GM12872 (cell line): ENCODE measurements at regions not wholly inside any gene's neighbourhood (a gene's known extent, or its start where the extent isn't known, plus 50 kb on each side); places are given as distances from the start of the nearest gene placed in this dataset.

Source experiments
- CTCF ChIP-seq: IDR thresholded peaks from 3 replicates; pipeline ENCODE4 v1.5.1; 2011; ENCODE audit warnings: low read depth, mild to moderate bottlenecking, low read length, moderate library complexity; ENCODE audit not compliant: insufficient read depth

DNA sequence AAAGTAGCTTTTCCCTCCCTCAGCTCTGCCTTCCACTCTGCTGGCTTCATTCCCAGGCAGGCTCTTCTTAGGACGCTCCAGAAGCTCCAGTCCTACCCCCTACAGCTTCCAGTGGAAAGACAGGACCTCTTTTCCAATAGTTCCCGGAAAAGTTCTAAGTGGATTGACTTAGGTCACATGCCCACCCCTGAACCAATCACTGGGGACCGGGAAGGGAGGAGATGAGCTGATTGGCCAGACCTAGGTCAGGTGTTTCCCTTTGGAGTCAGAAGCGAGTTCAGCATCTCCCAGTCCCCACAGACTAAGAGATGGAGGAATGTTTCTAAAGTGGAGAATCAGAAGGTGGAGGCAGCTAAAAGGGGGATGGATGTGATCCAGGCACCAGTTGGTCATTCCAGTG lies 62.9 kb upstream of the KCNG1 start:
- no peak for TF ChIP-seq CTCF

GRCh38 chr20:51084593-51085377 lies 61.9 kb upstream of the KCNG1 start:
- no peak for TF ChIP-seq CTCF

DNA sequence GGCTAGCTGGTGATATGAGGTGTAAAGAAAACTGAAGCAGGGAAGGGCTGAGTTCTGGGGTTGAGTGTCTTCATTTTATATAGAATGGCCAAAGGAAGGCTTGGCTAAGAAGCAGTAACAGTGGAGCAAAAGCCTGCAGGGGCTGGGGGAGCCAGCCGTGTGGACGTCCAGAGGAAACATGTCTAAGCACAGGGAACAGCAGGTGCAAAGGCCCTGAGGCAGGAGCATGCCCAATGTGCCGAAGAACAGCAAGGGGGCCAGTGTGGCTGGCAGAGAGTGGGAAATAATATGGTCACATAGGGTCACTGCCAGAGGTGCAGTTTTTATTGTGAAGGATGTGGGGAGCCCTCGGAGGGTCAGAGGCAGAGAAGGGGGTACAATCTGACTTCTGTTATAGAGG lies 60.5 kb upstream of the KCNG1 start:
- no peak for TF ChIP-seq CTCF

DNA sequence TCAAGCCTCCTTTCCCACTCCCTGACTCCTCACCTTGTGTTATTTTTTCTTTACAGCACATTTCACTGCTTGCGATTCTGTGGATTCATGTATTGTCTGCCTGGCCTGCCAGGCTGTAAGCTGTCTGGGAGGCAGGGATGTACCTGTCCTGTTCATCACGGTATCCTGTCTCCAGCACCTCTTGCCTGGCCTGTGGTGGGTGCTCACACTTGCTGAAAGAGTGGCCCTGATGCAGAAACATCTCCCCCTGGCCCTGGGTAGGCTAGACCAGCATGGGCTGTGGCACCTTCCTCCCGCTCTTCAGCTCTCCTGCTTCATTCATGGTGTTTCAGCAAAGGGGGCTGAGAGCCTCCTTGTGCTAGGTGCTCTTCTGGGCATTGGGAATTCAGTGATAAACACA lies 60.1 kb upstream of the KCNG1 start:
- no peak for TF ChIP-seq CTCF

DNA sequence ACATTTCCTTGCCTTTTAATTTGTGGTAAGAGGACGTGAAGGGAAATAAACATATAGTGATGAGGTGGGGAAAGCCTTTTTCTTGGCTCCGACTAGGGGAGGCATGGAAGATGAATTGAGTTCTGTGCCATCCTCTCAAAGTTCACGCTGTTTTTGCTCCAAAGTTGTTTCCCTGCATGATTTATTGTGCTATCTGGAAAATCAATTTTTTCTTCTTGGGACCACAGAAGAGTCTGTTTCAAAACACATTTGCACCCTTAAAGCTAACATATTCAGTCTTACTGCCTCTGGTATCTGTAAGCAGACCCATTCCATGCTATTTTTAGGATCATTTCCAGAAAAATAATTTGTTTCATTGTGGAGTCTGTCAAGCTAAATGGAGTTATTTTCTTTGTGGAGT lies 57.6 kb upstream of the KCNG1 start:
- no peak for TF ChIP-seq CTCF

- TF ChIP-seq CTCF: no peak
These were observed 56.6 kb upstream of the KCNG1 start for GRCh38 chr20:51079488-51079887.

DNA sequence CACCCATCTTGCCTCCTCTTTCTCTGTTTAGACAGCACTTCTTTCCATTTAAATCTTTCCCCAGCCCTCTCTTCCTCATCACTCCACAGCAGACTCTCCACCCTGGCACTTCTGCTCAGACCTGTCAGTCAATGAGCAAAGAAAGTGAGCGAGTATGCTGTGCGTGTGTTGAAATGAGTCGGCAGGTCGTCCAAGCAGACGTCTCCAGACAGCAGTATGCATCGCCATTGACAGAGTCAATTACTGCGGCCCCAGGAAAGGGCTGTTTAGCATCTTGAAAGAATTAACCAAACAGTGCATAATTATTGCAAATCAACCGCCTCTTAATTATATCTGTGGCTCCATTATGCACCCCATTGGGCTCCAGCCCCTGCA lies 54.8 kb upstream of the KCNG1 start:
- TF ChIP-seq CTCF: no peak
